Kidney tubule cell (primary cell): ENCODE measurements at regions not wholly inside any gene's neighbourhood (a gene's known extent, or its start where the extent isn't known, plus 50 kb on each side); places are given as distances from the start of the nearest gene placed in this dataset.

Source experiments
- DNase-seq: peaks from one replicate; pipeline ENCODE4 v3.0.0-alpha.2; 2018; ENCODE audit warnings: low spot score

GRCh38 chr1:61523893-61524605 is 200.9 kb downstream of the TM2D1 start:
- DNase-seq: no peak

GRCh38 chr1:61523229-61523628 is 201.7 kb downstream of the TM2D1 start:
- DNase-seq: no peak

DNA sequence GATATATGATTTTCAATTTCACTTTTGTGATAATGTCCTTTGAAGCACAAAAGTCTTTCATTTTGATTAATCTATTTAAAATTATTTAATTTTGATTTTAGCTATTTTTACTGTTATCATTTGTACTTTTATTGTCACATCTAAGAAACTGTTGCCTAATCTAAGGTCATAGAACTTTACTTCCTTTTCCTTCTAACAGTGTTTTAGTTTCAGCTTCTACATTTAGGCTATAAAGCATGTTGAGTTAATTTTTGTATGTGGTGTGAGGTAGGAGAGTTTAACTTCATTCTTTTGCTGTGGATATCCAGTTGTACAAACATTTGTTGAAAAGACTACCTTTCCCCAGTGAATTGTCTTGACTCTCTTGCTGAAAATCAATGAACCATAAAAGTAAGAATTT is 204.5 kb downstream of the TM2D1 start:
- no peak for DNase-seq

GRCh38 chr1:61519631-61520030 is 205.3 kb downstream of the TM2D1 start:
- no peak for DNase-seq

GRCh38 chr1:61518670-61519400 is 206.1 kb downstream of the TM2D1 start:
- no peak for DNase-seq

DNA sequence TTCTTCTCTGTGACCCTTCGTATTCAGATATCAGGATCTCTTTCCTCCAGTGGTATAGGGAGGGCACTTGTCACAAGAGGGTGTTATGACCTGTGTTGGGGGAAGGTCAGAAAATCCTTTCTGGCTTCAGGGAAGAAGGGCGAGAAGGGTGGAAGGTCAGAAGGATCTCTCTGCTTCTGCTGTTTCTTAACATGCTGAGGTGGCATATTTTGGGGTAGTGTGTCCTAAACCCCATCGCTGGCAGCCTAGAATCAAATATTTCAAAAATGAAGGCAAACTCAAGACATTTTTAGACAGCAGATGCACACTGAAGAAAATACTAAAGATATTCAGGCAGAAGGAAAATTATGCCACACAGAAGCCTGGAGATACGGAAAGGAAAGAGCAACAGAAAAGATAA is 207.6 kb downstream of the TM2D1 start:
- DNase-seq: no peak

DNA sequence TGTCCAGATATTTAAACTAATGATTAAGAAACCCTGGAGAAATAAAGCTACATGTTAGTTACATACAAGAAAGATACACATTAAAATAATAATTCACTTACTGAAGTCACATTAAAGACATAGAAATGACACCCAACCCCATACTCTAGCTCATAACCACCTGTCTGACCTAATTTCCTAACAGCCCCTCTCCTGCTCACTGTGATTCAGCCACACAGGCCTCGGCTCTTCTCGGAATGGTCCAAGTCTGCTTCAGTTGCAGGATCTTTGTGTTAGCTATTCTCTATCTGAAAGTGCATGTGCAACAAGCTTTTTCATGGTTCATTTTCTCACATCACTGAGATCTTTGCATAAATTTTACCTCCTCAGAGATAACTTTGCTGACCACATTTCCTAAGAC is 209.8 kb downstream of the TM2D1 start:
- DNase-seq: no peak
